Stromal cell of bone marrow (primary cell): ENCODE measurements at regions not wholly inside any gene's neighbourhood (a gene's known extent, or its start where the extent isn't known, plus 50 kb on each side); places are given as distances from the start of the nearest gene placed in this dataset.

Experiments
- DNase-seq: peaks from one replicate; pipeline ENCODE4 v3.0.0-alpha.2; 2012; ENCODE audit warnings: low read depth

GRCh38 chr13:34816245-34816884 is 125.7 kb upstream of the NBEA start:
- no peak for DNase-seq

GRCh38 chr13:34816908-34817665 is 125.0 kb upstream of the NBEA start:
- DNase-seq: no peak

GRCh38 chr13:34822650-34823049 is 119.4 kb upstream of the NBEA start:
- no peak for DNase-seq

DNA sequence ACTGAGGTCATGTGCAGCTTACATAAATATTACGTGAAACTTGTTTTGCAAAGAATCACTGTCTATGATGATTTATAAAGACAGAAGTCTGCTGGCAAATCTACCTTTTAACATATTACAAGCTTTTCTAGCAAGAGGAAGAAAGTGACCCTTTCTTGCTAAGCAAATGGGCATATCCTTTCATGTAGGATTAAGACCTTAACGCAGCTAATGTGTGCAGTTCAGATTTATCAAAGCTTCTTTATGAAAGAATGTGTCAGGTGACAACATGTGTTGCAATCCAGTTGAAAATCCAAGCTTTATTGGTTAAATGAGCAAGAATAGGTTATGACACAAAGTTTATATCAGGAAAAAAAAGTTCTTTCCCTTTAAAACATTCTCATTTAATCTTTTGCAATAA is 115.6 kb upstream of the NBEA start:
- no peak for DNase-seq

GRCh38 chr13:34833562-34834182 is 108.4 kb upstream of the NBEA start:
- DNase-seq: no peak

DNA sequence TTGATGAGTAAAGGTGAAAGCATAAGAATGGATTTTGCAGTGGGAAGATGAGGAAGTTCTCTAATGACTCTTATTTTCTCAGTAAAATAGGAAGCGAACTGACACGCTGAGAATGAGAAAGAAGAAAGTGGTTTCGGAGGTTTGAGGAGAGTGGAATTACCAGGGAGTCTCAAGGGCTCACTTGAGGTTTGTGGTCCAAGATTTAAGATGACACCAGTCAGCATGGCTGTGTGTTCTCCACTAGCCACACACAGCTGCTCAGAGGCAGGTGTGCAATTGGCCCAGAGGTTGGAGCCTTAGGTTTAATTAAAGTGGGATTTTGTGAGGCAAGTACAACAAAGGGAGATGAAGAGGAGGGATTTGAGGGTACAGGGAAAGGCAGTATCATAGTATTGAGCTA is 99.6 kb upstream of the NBEA start:
- no peak for DNase-seq

- DNase-seq: no peak
These were observed 94.3 kb upstream of the NBEA start for GRCh38 chr13:34847766-34848165.

DNA sequence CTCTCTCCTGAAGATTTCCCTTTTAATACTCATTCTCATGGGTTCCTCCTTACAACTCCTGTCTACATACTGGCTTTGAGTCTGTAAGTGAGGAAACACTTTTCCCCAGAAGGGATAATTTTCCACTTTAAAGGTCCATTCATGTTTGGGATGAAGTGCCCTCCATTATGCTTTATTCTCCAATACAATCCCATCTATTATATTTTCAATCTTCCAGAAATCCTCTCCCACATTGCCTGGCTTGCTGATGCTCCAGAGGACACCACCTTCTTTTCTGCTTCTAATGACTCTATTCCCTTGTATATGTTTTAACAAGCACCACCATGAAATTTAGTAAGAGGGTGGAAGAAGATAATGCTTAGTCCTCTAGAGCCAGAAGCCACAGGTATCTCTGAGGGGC is 92.7 kb upstream of the NBEA start:
- DNase-seq: no peak

DNA sequence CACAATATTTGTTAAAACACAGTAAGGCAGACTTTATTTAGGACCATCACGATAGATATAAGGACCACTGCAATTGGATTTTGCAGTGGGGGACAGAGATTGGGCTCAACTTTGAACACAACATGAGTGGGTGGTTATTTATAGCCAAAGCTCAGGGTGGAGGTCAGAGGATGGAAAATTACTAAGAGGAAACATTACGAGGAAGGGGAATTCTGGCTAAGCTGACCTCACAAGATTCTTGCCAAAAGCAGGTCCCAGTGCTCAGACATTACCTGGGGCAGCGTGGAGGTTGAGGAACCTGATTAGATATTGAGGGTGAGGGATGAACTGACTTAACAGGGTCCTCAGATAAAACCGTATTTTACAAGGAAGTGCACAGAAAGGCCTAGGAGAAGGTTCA is 88.9 kb upstream of the NBEA start:
- no peak for DNase-seq

GRCh38 chr13:34857558-34858325 is 84.3 kb upstream of the NBEA start:
- DNase-seq: no peak

- no peak for DNase-seq
These were observed 79.8 kb upstream of the NBEA start for GRCh38 chr13:34862311-34862710.

- no peak for DNase-seq
These were observed 79.4 kb upstream of the NBEA start for GRCh38 chr13:34862716-34863115.

DNA sequence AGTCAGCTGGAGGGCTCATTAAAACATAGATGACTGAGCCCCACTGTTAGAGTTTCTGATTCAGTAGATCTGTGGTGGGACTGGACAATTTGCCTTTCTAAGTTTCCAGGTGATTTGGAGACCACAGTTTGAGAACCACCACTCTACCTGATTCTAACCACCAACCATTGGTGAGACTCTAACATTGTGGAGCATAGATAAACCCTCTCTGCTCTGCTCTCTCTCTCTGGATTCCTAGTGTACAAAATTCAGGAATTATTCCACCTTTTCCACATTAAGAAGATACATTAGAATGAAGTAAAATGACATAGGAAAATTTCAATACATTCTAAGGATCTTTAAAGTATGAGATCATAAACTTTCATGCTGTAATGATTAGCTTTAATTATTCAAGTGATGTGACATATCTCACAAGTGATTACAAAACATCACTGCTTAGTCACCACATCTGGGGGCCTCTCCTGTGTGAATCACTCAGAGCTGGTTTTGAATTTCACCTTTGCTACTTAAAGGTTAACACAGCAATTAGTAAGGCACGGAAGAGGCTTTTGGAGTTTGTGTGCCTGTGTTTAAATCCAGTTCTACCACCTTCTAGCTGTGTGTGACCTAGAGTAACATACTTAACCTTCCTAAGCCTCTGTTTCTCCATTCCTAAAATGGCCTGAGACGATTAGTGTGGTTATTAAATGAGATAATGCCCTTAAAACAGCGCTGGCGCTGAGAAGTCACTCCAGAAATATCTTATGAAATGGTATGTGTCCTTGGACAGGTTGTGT is 78.5 kb upstream of the NBEA start:
- DNase-seq: peak; percentile 56

GRCh38 chr13:34864671-34865070 is 77.4 kb upstream of the NBEA start:
- DNase-seq: no peak

GRCh38 chr13:34867590-34867989 is 74.5 kb upstream of the NBEA start:
- DNase-seq: no peak

- no peak for DNase-seq
These were observed 73.3 kb upstream of the NBEA start for GRCh38 chr13:34868733-34869132.

- DNase-seq: no peak
These were observed 72.4 kb upstream of the NBEA start for GRCh38 chr13:34869696-34870095.

- DNase-seq: no peak
These were observed 63.7 kb upstream of the NBEA start for GRCh38 chr13:34878329-34878728.

- no peak for DNase-seq
These were observed 62.2 kb upstream of the NBEA start for GRCh38 chr13:34879851-34880250.

DNA sequence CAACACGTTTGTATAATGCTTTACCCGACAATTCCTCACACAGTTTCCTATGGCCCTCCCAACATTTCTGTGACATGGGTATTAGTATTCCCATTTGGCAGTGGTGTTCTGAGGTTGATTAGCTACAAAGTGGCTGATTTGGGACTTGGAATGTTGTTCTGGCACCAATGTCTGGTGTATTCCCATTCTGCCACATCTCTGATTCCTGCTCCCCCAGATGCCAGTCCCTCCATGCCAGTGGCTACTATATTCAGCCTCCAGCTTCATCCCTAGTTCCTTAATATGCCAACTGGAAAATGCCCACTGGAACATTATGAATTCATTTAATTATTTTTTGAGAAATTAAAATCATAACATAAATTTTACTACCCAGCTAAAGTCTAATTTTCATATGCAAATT is 60.6 kb upstream of the NBEA start:
- no peak for DNase-seq

DNA sequence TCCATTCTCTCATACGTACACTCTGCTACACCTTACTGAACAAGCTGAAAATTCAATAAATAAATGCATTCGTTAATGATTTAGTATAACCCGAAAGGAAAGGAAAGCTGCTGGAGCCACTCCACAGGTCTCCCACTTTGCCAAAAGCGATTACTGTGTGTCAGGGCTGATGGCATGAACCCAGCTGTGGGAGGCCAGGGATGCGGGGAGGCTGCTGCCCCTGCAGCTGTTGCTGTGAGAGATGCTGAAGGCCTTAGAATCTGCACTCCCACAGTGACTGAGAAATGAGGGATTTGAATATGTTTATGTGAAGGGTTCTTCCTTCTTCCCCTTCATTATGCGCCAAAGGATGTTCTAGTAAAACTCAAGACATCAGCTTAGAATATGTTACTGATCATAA is 58.7 kb upstream of the NBEA start:
- no peak for DNase-seq

GRCh38 chr13:34884366-34884765 is 57.7 kb upstream of the NBEA start:
- no peak for DNase-seq
